Omental fat pad (tissue), 3 donors: ENCODE measurements at regions not wholly inside any gene's neighbourhood (a gene's known extent, or its start where the extent isn't known, plus 50 kb on each side); places are given as distances from the start of the nearest gene placed in this dataset.

ENCODE experiments used
- ATAC-seq: fragments of 150-250 bp; one replicate; pipeline ENCODE4 v1.9.1; 2016; ENCODE audit warnings: mild to moderate bottlenecking, moderate library complexity; ENCODE audit not compliant: low FRiP score
- DNase-seq: peaks from one replicate; pipeline ENCODE4 v3.0.0-alpha.2; 2019; ENCODE audit warnings: low spot score
- TF ChIP-seq, protein P1 (sequence below), 3 donors: fragments of 450-650 bp; IDR thresholded peaks; one replicate each; pipeline ENCODE4 v1.5.1; 2016 to 2017; ENCODE audit warnings: antibody characterized with exemption in 3 of 3, mild to moderate bottlenecking in 3 of 3, moderate library complexity in 2 of 3

DNA sequence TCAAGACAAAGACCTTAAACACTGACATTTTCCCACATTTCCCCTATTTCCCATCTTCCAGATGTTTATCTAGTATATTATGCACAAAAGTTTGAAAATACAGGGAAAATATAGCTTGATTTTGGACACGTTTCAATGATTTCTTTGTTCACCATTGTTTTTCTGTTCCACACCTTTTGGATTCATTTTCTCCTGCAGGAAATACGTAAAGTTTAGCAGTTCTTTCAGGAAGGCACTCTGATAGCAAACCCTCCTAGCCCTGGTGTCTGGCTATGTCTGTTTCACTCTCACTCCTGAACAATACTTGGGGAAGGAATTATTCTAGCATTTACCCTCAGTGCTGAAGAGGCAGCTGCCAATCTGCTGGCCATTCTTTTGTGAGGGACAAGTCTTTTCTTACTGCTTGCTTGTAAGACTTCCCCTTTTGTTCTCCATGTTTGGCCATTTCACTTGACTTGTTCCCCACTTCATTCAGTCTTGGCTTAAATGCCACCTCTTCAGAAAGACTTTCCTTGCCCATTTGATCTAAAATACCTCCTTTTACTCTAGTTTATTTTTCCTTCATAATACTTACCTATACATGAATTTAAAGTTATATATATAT lies 195.4 kb downstream of the RNF152 start:
- TF ChIP-seq, protein P1, sequence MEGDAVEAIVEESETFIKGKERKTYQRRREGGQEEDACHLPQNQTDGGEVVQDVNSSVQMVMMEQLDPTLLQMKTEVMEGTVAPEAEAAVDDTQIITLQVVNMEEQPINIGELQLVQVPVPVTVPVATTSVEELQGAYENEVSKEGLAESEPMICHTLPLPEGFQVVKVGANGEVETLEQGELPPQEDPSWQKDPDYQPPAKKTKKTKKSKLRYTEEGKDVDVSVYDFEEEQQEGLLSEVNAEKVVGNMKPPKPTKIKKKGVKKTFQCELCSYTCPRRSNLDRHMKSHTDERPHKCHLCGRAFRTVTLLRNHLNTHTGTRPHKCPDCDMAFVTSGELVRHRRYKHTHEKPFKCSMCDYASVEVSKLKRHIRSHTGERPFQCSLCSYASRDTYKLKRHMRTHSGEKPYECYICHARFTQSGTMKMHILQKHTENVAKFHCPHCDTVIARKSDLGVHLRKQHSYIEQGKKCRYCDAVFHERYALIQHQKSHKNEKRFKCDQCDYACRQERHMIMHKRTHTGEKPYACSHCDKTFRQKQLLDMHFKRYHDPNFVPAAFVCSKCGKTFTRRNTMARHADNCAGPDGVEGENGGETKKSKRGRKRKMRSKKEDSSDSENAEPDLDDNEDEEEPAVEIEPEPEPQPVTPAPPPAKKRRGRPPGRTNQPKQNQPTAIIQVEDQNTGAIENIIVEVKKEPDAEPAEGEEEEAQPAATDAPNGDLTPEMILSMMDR (IDR thresholded peaks at IDR 0.05), result no peak
- ATAC-seq, result no peak
- DNase-seq, result no peak

DNA sequence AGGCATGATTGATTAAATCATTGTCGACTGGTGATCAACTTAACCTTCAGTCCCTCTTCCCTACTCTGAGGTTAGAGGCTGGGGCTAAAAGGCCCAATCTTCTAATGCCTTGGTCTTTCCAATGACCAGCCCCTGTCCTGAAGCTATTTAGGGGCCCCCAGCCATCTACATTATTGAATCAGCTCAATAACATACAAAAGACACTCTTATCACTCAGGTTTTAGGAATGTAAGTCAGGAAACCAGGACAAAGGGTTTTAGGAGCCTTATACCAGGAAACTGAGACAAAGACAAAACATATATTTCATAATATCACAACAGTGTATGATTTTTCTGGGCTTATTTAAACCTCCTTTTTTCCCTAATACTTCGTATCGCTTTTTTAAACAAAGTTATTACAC lies 198.6 kb downstream of the RNF152 start:
- ATAC-seq (no peak), DNase-seq (no peak)
- TF ChIP-seq, protein P1 (IDR thresholded peaks at IDR 0.05), result no peak

DNA sequence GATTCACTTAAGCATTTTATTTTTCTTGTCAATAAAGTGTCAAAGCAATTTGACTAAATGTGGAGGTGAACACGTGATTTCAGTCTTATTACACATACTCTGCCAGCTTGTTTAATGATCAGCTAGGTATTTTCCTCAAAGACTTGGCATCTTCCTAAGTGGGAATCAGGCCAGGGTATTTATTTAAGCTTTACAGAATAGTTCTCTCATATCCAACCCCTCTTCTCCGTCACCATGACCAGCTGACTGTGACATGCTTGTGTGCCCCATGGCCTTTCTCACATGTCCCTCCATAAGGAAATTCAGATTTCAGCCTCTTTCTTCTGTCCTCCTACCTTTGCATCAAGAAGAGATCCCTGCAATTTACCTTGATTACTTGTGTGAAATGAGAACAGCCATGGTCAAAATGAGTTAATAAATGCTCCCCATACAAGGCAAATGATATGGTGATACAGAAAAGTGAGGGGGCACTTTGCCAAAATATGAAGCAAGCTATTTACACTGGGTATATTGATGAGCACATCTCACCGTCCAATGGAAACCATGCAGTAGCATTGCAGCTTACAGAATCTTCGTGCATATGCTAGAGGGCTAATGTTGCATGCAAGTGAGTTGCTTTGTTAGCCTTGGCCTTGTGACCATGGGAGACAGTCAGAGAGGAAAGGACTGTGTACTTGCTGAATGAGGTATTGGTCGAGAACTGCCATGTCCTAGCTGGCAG lies 202.2 kb downstream of the RNF152 start:
- ATAC-seq, result no peak
- no peak for DNase-seq

DNA sequence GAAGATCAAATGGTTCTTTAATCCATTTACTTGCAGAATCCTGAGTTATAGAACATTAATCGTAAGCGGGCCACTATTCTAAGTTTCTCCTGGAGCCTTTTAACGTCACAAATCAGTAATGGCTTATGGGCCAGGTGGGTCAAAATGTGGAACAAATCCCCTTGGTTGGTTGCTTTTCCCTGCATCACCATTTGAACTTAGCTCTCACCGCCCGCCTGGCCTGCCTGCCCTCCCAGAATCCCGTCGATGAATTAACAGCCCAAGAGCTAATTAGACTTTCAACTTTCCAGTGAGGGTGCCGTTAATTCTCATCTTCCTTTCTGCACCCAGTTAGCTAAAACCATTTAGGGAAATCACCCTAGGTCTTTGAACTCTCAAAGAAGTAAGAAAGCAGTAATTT lies 205.5 kb downstream of the RNF152 start:
- DNase-seq (no peak), ATAC-seq (no peak)
- TF ChIP-seq, protein P1 (IDR thresholded peaks at IDR 0.05), result no peak

More for the DNA sequence above, 202.2 kb downstream of the RNF152 start:
- TF ChIP-seq, protein P1 (IDR thresholded peaks at IDR 0.05), result no peak

DNA sequence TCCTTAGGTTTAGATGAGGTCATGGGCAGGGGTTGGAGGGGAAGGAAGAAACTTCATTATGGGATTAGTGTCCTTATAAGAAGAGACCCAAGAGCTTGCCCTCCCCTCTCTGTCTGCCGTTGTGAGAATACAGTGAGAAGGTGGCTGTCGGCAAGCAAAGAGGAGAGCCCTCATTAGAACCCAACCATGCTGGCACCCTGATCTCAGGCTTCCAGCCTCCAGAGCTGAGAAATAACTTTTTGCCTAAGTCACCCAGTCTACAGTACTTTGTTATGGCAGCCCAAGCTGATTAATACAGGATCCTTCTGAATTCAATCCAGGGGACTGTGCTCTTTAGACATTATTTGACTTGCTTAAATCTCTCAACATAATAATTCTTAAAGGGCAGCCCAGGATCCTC lies 209.0 kb downstream of the RNF152 start:
- no peak for DNase-seq
- ATAC-seq, result no peak

DNA sequence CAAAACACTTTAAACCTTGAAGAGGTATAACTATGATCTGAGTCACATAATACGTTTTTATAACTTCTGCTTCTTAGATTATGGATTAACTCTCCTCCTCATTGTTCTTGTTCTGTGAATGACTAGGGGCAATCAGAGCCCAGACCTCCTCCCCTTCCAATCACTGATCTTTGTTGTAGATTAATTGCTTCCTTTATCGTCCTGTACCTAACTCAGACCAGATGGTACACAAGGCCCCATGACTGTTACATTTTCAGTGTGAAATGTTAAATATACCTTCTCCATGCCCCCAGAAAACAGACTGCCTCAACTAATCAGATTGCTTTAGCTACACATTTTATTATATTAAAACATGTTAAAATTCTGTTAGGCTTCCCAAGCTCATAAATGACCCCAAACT lies 211.7 kb downstream of the RNF152 start:
- TF ChIP-seq, protein P1 (IDR thresholded peaks at IDR 0.05), result no peak
- no peak for ATAC-seq
- no peak for DNase-seq

More for the DNA sequence above, 209.0 kb downstream of the RNF152 start:
- TF ChIP-seq, protein P1 (IDR thresholded peaks at IDR 0.05), result no peak

DNA sequence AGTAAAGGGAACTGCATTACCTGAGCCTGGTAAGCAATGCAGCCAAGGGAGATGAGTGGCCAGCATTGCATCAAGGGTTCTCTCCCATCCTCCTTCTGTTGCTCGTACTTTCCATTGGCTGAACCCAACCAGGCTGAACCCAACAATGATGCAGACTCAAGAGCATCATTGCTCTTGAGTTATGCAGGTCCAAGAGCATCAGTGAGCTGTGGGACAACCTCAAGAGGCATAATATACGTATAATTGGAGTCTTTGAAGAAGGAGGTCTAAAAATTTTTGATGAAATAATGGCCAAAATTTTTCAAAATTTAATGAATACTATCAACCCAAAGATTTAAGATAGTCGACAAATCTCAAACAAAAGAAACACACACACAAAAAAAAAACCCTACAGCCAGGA lies 213.0 kb downstream of the RNF152 start:
- TF ChIP-seq, protein P1 (IDR thresholded peaks at IDR 0.05), result no peak
- no peak for ATAC-seq
- no peak for DNase-seq
